KMS-11 (cell line): ENCODE measurements at regions not wholly inside any gene's neighbourhood (a gene's known extent, or its start where the extent isn't known, plus 50 kb on each side); places are given as distances from the start of the nearest gene placed in this dataset.
"Not testable (repeated sequence)": the region's sequence is repeated elsewhere in the genome, so short reads cannot be mapped to it uniquely, and the experiment has no call there.

Source experiments
- H2AFZ ChIP-seq: fragments of 200-600 bp; sonication (generic); 2 replicates; pipeline ENCODE4 v1.6.1; 2016; ENCODE audit warnings: antibody characterized with exemption, mixed run types, low read depth
- H3K27ac ChIP-seq: fragments of 200-600 bp; sonication (generic); 2 replicates; pipeline ENCODE4 v1.6.1; 2016; ENCODE audit warnings: mild to moderate bottlenecking, mixed run types
- H3K27me3 ChIP-seq: fragments of 200-600 bp; sonication (generic); 2 replicates; pipeline ENCODE4 v1.6.1; 2017; ENCODE audit warnings: mild to moderate bottlenecking, low read depth, mixed run types, moderate library complexity; ENCODE audit not compliant: insufficient read depth
- H3K36me3 ChIP-seq: fragments of 200-600 bp; sonication (generic); 2 replicates; pipeline ENCODE4 v1.6.1; 2017; ENCODE audit warnings: mild to moderate bottlenecking, mixed run types; ENCODE audit not compliant: insufficient read depth
- H3K4me1 ChIP-seq: fragments of 200-600 bp; sonication (generic); 2 replicates; pipeline ENCODE4 v1.6.1; 2016; ENCODE audit warnings: mild to moderate bottlenecking, low read depth, mixed run types; ENCODE audit not compliant: poor library complexity, severe bottlenecking
- H3K4me2 ChIP-seq: fragments of 200-600 bp; sonication (generic); 2 replicates; pipeline ENCODE4 v1.7.0; 2016; ENCODE audit warnings: mild to moderate bottlenecking, mixed run types
- H3K4me3 ChIP-seq: fragments of 200-600 bp; sonication (generic); IDR thresholded peaks from 2 replicates; pipeline ENCODE4 v1.6.1; 2017; ENCODE audit warnings: low read depth, low read length, mixed read lengths; ENCODE audit not compliant: insufficient read depth
- H3K79me2 ChIP-seq: fragments of 200-600 bp; sonication (generic); 2 replicates; pipeline ENCODE4 v1.6.1; 2016; ENCODE audit warnings: low read depth, mixed run types; ENCODE audit not compliant: insufficient read depth
- H3K9ac ChIP-seq: fragments of 200-600 bp; sonication (generic); 2 replicates; pipeline ENCODE4 v1.6.1; 2016; ENCODE audit warnings: mild to moderate bottlenecking, mixed run types
- H4K20me1 ChIP-seq: fragments of 200-600 bp; sonication (generic); 2 replicates; pipeline ENCODE4 v1.6.1; 2016; ENCODE audit warnings: mild to moderate bottlenecking, mixed run types; ENCODE audit not compliant: insufficient read depth
- TF ChIP-seq, protein P1 (sequence below): fragments of 200-600 bp; sonication (generic); conservative IDR thresholded peaks from 2 replicates; pipeline ENCODE4 v1.6.1; 2017; ENCODE audit warnings: low read depth, mild to moderate bottlenecking, antibody characterized with exemption, low read length, moderate library complexity, mixed read lengths

DNA sequence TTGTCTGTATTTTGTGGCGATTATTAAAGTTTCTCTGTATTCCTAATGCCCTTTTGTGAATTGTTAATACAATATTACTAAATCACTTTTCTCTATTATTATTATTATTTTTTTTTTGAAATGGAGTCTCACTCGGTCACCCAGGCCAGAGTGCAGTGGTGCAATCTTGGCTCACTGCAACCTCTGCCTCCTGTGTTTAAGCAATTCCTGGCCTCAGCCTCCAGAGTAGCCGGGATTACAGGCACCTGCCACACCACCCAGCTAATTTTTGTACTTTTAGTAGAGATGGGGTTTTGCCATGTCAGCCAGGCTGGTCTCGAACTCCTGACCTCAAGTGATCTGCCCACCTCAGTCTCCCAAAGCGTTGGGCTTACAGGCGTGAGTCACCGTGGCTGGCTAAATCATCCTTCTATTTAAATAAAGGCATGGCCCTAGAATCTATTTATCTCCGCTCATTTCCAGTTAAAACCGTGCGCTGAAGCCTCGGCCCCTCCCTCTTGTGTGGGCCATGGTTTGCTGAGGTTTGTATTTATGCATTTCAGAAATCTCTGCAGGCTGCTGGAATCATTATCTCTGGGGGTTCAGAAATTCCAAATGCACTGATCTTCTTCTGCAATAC lies 1136.4 kb upstream of the TMEM132C start:
- Histone ChIP-seq H3K9ac (no peak overlapping the region), H3K4me2 (no peak overlapping the region), H4K20me1 (no peaks in the 10 kb centered on the region), H2AFZ (no peak overlapping the region), H3K27me3 (no peaks in the 10 kb centered on the region), H3K4me3 (no peak overlapping the region), H3K4me1 (no peaks in the 10 kb centered on the region), H3K79me2 (no peaks in the 10 kb centered on the region), H3K27ac (no peak overlapping the region), H3K36me3 (no peaks in the 10 kb centered on the region)
- TF ChIP-seq, protein P1, sequence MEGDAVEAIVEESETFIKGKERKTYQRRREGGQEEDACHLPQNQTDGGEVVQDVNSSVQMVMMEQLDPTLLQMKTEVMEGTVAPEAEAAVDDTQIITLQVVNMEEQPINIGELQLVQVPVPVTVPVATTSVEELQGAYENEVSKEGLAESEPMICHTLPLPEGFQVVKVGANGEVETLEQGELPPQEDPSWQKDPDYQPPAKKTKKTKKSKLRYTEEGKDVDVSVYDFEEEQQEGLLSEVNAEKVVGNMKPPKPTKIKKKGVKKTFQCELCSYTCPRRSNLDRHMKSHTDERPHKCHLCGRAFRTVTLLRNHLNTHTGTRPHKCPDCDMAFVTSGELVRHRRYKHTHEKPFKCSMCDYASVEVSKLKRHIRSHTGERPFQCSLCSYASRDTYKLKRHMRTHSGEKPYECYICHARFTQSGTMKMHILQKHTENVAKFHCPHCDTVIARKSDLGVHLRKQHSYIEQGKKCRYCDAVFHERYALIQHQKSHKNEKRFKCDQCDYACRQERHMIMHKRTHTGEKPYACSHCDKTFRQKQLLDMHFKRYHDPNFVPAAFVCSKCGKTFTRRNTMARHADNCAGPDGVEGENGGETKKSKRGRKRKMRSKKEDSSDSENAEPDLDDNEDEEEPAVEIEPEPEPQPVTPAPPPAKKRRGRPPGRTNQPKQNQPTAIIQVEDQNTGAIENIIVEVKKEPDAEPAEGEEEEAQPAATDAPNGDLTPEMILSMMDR, result no peak

DNA sequence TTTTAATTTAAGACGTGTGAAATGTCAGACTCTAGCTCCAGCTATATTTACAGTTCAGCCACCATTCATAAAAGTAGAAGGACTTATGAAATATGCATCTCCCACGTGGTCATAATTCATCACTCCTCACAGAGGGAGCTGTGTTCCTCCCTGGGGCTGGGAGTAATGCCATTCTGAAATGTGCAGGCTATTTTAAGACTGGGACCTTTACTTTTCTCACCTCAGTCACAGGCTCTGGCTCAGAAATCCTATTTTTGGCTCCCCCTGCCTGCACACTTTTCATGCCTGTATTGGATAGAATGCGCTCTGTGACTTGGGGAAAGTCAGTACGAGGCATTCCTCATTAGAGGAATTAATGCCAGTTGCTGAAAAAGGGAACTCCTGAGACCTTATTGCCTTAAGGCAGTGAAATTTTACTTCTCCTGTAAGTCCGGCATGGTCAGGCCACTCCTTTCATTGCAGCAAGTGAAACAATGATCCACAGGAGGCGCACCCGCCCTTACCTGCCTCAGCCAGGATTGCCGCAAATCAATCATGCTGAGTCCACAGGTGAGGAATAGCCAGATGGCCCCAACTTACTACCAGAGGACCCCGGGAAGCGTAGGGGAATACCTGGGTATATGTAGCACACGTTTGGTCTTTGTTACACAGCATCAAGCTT lies 1133.2 kb upstream of the TMEM132C start:
- no peak overlapping the region for H2AFZ ChIP-seq
- no peak overlapping the region for H3K27ac ChIP-seq
- TF ChIP-seq, protein P1, result no peak
- H3K4me3 ChIP-seq, result no peak overlapping the region
- H3K36me3 ChIP-seq, result no peaks in the 10 kb centered on the region
- H3K79me2 ChIP-seq, result no peaks in the 10 kb centered on the region
- H3K27me3 ChIP-seq, result no peaks in the 10 kb centered on the region
- H4K20me1 ChIP-seq, result no peaks in the 10 kb centered on the region
- no peak overlapping the region for H3K9ac ChIP-seq
- H3K4me2 ChIP-seq, result no peak overlapping the region
- H3K4me1 ChIP-seq, result no peaks in the 10 kb centered on the region

DNA sequence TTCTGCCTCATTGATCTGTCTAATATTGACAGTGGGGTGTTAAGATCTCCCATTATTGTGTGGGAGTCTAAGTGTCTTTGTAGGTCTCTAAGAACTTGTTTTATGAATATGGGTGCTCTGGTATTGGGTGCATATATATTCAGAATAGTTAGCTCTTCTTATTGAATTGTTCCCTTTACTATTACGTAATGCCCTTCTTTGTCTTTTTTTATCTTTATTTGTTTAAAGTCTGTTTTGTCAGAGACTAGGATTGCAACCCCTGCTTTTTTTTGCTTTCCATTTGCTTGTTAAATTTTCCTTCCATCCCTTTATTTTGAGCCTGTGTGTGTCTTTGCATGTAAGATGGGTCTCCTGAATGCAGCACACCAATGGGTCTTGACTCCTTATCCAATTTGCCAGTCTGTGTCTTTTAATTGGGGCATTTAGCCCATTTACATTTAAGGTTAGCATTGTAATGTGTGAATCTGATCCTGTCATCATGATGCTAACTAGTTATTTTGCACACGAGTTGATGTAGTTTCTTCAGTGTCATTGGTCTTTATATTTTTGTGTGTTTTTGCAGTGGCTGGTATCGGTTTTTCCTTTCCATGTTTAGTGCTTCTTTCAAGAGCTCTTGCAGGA lies 1126.0 kb upstream of the TMEM132C start:
- H4K20me1 ChIP-seq, H2AFZ ChIP-seq, H3K9ac ChIP-seq, H3K4me1 ChIP-seq, H3K27ac ChIP-seq, H3K79me2 ChIP-seq, H3K36me3 ChIP-seq, H3K27me3 ChIP-seq, H3K4me3 ChIP-seq, H3K4me2 ChIP-seq: not testable (repeated sequence)

DNA sequence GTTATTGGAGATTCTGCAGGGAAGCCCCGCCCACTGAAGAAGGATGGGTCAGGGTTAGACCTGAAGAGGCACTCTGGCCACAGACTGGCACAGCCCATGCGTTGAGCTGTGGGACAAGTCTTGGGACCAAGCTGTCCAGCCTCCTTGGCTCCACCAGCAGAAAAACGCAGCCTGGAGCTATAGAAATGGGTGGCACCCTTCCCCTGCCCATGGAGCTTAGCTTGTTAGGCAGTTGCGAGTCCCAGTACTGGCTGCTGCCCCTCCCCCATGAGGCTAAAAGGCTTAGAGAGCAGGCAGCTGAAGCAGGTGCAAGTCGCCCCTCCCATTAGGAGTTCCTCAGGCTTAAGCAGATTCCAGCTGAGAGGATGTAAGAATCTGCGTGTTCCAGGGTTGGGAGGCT lies 1124.0 kb upstream of the TMEM132C start:
- no peaks in the 10 kb centered on the region for H3K79me2 ChIP-seq
- H3K4me3 ChIP-seq, result no peak overlapping the region
- H2AFZ ChIP-seq, result no peak overlapping the region
- no peaks in the 10 kb centered on the region for H3K4me1 ChIP-seq
- H4K20me1 ChIP-seq, result no peaks in the 10 kb centered on the region
- no peaks in the 10 kb centered on the region for H3K36me3 ChIP-seq
- H3K27me3 ChIP-seq, result no peaks in the 10 kb centered on the region
- TF ChIP-seq, protein P1, result no peak
- H3K27ac ChIP-seq, result no peak overlapping the region
- no peak overlapping the region for H3K4me2 ChIP-seq
- H3K9ac ChIP-seq, result no peak overlapping the region

DNA sequence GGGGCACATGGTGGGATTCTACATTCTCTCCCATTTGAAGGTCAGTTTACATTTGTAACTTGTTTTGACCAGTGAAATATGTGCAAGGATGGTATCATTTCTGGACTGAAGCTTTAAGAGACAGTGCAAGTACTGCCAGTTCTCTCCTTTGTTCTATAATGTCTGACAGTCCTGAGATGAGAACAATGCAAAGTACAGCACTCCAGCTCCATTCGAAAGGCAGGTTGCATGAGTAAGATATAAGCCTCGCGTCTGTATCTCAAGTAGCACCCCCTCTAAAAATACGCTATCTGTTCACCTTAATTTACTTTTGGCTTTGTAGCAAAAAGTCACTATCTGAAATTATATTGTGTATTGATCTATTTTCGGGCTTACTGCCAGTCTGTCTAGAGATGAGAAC lies 1122.2 kb upstream of the TMEM132C start:
- no peaks in the 10 kb centered on the region for H4K20me1 ChIP-seq
- no peak overlapping the region for H3K27ac ChIP-seq

More for the DNA sequence above, 1122.2 kb upstream of the TMEM132C start:
- Histone ChIP-seq H3K9ac (no peak overlapping the region), H3K4me2 (no peak overlapping the region), H3K36me3 (no peaks in the 10 kb centered on the region), H3K79me2 (no peaks in the 10 kb centered on the region), H3K4me1 (no peaks in the 10 kb centered on the region), H3K4me3 (no peak overlapping the region), H2AFZ (no peak overlapping the region), H3K27me3 (no peaks in the 10 kb centered on the region)
- TF ChIP-seq, protein P1, result no peak
